WTC11 (cell line): ENCODE measurements at regions not wholly inside any gene's neighbourhood (a gene's known extent, or its start where the extent isn't known, plus 50 kb on each side); places are given as distances from the start of the nearest gene placed in this dataset.

Source experiments
- ATAC-seq: fragments of 200-7000 bp; cut with Tn5 transposase; 2 replicates; pipeline ENCODE4 v1.10.0; 2021; ENCODE audit warnings: mild to moderate bottlenecking, moderate library complexity
- CTCF ChIA-PET: fragments of 300-600 bp; sonication (Branson Sonifier 250); formaldehyde crosslinking; loops from one replicate; lab custom pipeline; 2021; ENCODE audit warnings: antibody characterized with exemption; lab: Charles Lee
- POLR2A ChIA-PET: fragments of 350-600 bp; sonication (Branson Sonifier 250); formaldehyde crosslinking; loops from one replicate; lab custom pipeline; 2021; ENCODE audit warnings: antibody characterized with exemption; lab: Charles Lee
- DNase-seq: peaks from one replicate; pipeline ENCODE4 v3.0.0; 2021; ENCODE audit warnings: low spot score
- H3K27ac Mint-ChIP-seq: 2 replicates; pipeline ENCODE4 v1.8.0; 2021; ENCODE audit warnings: mixed read lengths
- H3K27me3 Mint-ChIP-seq: 2 replicates; pipeline ENCODE4 v1.8.0; 2021; ENCODE audit warnings: low read depth, mild to moderate bottlenecking, moderate library complexity, mixed read lengths
- H3K36me3 Mint-ChIP-seq: 2 replicates; pipeline ENCODE4 v1.8.0; 2021; ENCODE audit warnings: mixed read lengths
- H3K4me1 Mint-ChIP-seq: 2 replicates; pipeline ENCODE4 v1.8.0; 2022; ENCODE audit warnings: mixed read lengths
- H3K4me3 Mint-ChIP-seq: 2 replicates; pipeline ENCODE4 v1.8.0; 2021; ENCODE audit warnings: mild to moderate bottlenecking, moderate library complexity, mixed read lengths
- H3K9me3 Mint-ChIP-seq: 2 replicates; pipeline ENCODE4 v1.8.0; 2021; ENCODE audit warnings: mixed read lengths
- AR ChIP-seq: fragments of 250-450 bp; sonication (Bioruptor Pico); IDR thresholded peaks from 2 replicates; pipeline ENCODE4 v1.9.0; 2021; ENCODE audit warnings: mild to moderate bottlenecking
- ATF2 ChIP-seq: sonication (generic); formaldehyde crosslinking; IDR thresholded peaks from 2 replicates; pipeline ENCODE4 v1.8.1; 2022; ENCODE audit warnings: low read depth, missing genetic modification reagents, borderline replicate concordance
- E2F1 ChIP-seq: sonication (generic); formaldehyde crosslinking; IDR thresholded peaks from 2 replicates; pipeline ENCODE4 v1.8.0; 2022; ENCODE audit warnings: mild to moderate bottlenecking, missing genetic modification reagents
- GTF2I ChIP-seq: fragments of 250-450 bp; sonication (Bioruptor Pico); conservative IDR thresholded peaks from 2 replicates; pipeline ENCODE4 v1.4.0; 2021; ENCODE audit warnings: mild to moderate bottlenecking
- IRF2 ChIP-seq: sonication (generic); formaldehyde crosslinking; IDR thresholded peaks from 2 replicates; pipeline ENCODE4 v1.8.0; 2022; ENCODE audit warnings: low read depth, missing genetic modification reagents, borderline replicate concordance
- JAZF1 ChIP-seq: fragments of 250-450 bp; sonication (Bioruptor Pico); IDR thresholded peaks from 2 replicates; pipeline ENCODE4 v1.9.0; 2021; ENCODE audit warnings: moderate library complexity, mild to moderate bottlenecking, inconsistent platforms
- MAX ChIP-seq: sonication (generic); formaldehyde crosslinking; IDR thresholded peaks from 2 replicates; pipeline ENCODE4 v1.8.0; 2022; ENCODE audit warnings: mild to moderate bottlenecking, missing genetic modification reagents
- MXD4 ChIP-seq: fragments of 250-450 bp; sonication (Bioruptor Pico); IDR thresholded peaks from 2 replicates; pipeline ENCODE4 v1.8.0; 2021; ENCODE audit warnings: mild to moderate bottlenecking, moderate library complexity, borderline replicate concordance
- RELA ChIP-seq: sonication (generic); formaldehyde crosslinking; IDR thresholded peaks from 2 replicates; pipeline ENCODE4 v1.8.1; 2022; ENCODE audit warnings: missing genetic modification reagents, mild to moderate bottlenecking, borderline replicate concordance
- TEAD4 ChIP-seq: sonication (generic); formaldehyde crosslinking; IDR thresholded peaks from 2 replicates; pipeline ENCODE4 v1.8.0; 2022; ENCODE audit warnings: mild to moderate bottlenecking, missing genetic modification reagents
- TP53 ChIP-seq: sonication (generic); formaldehyde crosslinking; IDR thresholded peaks from 2 replicates; pipeline ENCODE4 v1.8.1; 2023; ENCODE audit warnings: mild to moderate bottlenecking, missing genetic modification reagents
- ZBTB43 ChIP-seq: sonication (generic); formaldehyde crosslinking; IDR thresholded peaks from 2 replicates; pipeline ENCODE4 v1.8.1; 2023; ENCODE audit warnings: mild to moderate bottlenecking, missing genetic modification reagents
- ZNF121 ChIP-seq: sonication (generic); formaldehyde crosslinking; IDR thresholded peaks from 2 replicates; pipeline ENCODE4 v1.8.0; 2023; ENCODE audit warnings: missing genetic modification reagents
- ZNF138 ChIP-seq: sonication (generic); formaldehyde crosslinking; conservative IDR thresholded peaks from 2 replicates; pipeline ENCODE4 v1.8.1; 2022; ENCODE audit warnings: mild to moderate bottlenecking, moderate library complexity, missing genetic modification reagents
- ZNF219 ChIP-seq: sonication (generic); formaldehyde crosslinking; IDR thresholded peaks from 2 replicates; pipeline ENCODE4 v1.8.0; 2023; ENCODE audit warnings: missing genetic modification reagents, mild to moderate bottlenecking, borderline replicate concordance
- ZNF281 ChIP-seq: sonication (generic); formaldehyde crosslinking; IDR thresholded peaks from 2 replicates; pipeline ENCODE4 v1.8.0; 2023; ENCODE audit warnings: mild to moderate bottlenecking, missing genetic modification reagents

- CTCF ChIA-PET, result interaction anchor here (0.6 to 0.8 kb wide), 2 partner anchors 31 to 907 kb away, joined by 3 read pairs; no protein-coding TSS in a partner anchor
Observed at GRCh38 chr15:91409387-91409786, 309.3 kb downstream of the SV2B start.

GRCh38 chr15:91411586-91411985 is 311.5 kb downstream of the SV2B start:
- Mint-ChIP-seq H3K9me3 (peaks cover 4% of the 10 kb centered on the region), H3K4me1 (peaks cover 4% of the 10 kb centered on the region; the same call in 1 of the 2 replicates), H3K27ac (no peak overlapping the region), H3K27me3 (no peaks in the 10 kb centered on the region; the same call in 1 of the 2 replicates), H3K36me3 (no peaks in the 10 kb centered on the region), H3K4me3 (no peak overlapping the region)
- CTCF ChIA-PET, result no interaction called here
- no peak for ATAC-seq
- TF ChIP-seq GTF2I (CRISPR knock-in tag), result no peak
- TF ChIP-seq ZNF138 (CRISPR knock-in tag), result no peak
- TF ChIP-seq E2F1 (CRISPR knock-in tag), result no peak
- no peak for TF ChIP-seq AR
- no peak for TF ChIP-seq TEAD4 (CRISPR knock-in tag)
- TF ChIP-seq IRF2, result no peak
- TF ChIP-seq RELA (CRISPR knock-in tag), result no peak
- TF ChIP-seq ATF2 (CRISPR knock-in tag), result no peak
- no peak for TF ChIP-seq ZNF121 (CRISPR knock-in tag)
- no peak for TF ChIP-seq ZBTB43 (CRISPR knock-in tag)
- no peak for TF ChIP-seq TP53 (CRISPR knock-in tag)
- POLR2A ChIA-PET, result no interaction called here
- DNase-seq, result no peak

More at GRCh38 chr15:91409387-91409786, 309.3 kb downstream of the SV2B start:
- no peaks in the 10 kb centered on the region for H3K27me3 Mint-ChIP-seq
- POLR2A ChIA-PET, result no interaction called here
- peaks cover 4% of the 10 kb centered on the region for H3K9me3 Mint-ChIP-seq
- DNase-seq (no peak), ATAC-seq (no peak)
- no peak overlapping the region for H3K27ac Mint-ChIP-seq
- H3K4me3 Mint-ChIP-seq, result no peak overlapping the region
- H3K36me3 Mint-ChIP-seq, result no peaks in the 10 kb centered on the region
- H3K4me1 Mint-ChIP-seq, result peaks cover 4% of the 10 kb centered on the region; the same call in 1 of the 2 replicates
- no peak for TF ChIP-seq JAZF1 (CRISPR knock-in tag)
- TF ChIP-seq ZNF219 (CRISPR knock-in tag), result no peak
- TF ChIP-seq MXD4 (CRISPR knock-in tag), result no peak
- no peak for TF ChIP-seq MAX (CRISPR knock-in tag)
- no peak for TF ChIP-seq ZNF281 (CRISPR knock-in tag)
